OCI-LY1 (cell line): ENCODE measurements at regions not wholly inside any gene's neighbourhood (a gene's known extent, or its start where the extent isn't known, plus 50 kb on each side); places are given as distances from the start of the nearest gene placed in this dataset.

Source experiments
- CTCF ChIP-seq: fragments of 200-600 bp; sonication (generic), shearing (Covaris generic); IDR thresholded peaks from 2 replicates; pipeline ENCODE4 v1.5.1; 2017; ENCODE audit warnings: mild to moderate bottlenecking, antibody characterized with exemption, low read length, moderate library complexity, mixed read lengths
- EZH2 ChIP-seq: fragments of 200-600 bp; sonication (generic), shearing (Covaris generic); IDR thresholded peaks from 2 replicates; pipeline ENCODE4 v1.8.0; 2017; ENCODE audit warnings: borderline replicate concordance, mixed run types, mild to moderate bottlenecking, antibody characterized with exemption, low read length, moderate library complexity, mixed read lengths

- peak; percentile 32 for TF ChIP-seq CTCF
- TF ChIP-seq EZH2 = no peak
Measured at GRCh38 chr20:6626805-6627204, 140.7 kb upstream of the BMP2 start.
